ENCODE measurements at regions not wholly inside any gene's neighbourhood (a gene's known extent, or its start where the extent isn't known, plus 50 kb on each side); places are given as distances from the start of the nearest gene placed in this dataset.

DNA sequence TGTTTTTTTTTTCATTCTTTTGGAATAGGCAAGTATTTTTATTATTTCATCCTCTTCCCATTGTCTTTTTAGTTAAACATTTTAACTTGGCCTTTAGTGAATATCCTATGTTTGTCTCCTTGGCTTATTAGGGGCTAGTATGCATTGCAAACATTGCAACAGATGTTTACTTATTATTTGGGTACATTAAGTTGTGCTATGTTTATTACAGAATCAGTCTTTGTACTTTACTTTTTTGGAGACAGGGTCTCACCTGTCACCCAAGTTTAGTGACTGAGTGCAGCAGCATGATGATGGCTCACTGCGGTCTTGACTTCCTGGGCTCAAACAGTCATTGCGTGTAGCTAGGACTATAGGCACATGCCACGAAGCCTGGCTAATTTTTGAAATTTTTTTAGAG, 51.1 kb upstream of the NUDT6 start:
- Histone ChIP-seq H3K9me3 (no peaks in the 10 kb centered on the region), H3K4me1 (replicated peaks) (no peaks in the 10 kb centered on the region), H3K27ac (no peak overlapping the region), H3K36me3 (no peaks in the 10 kb centered on the region), H3K27me3 (replicated peaks; ENCODE audit: insufficient read depth) (no peaks in the 10 kb centered on the region), H3K4me3 (no peak overlapping the region)
- TF ChIP-seq POLR2AphosphoS5 (IDR thresholded peaks at IDR 0.05) (no peak), POLR2A (IDR thresholded peaks at IDR 0.05) (no peak)
- no peak for DNase-seq (ENCODE audit: low spot score)
- intact Hi-C loops (cut with DNase I): no loop called here
- 98% methylated on average over 3 of the region's 3 CpGs for WGBS

- H3K27ac ChIP-seq: no peak overlapping the region
- no peak for DNase-seq (ENCODE audit: low spot score)
- no peaks in the 10 kb centered on the region for H3K36me3 ChIP-seq
- H3K4me3 ChIP-seq: no peak overlapping the region
- intact Hi-C loops (cut with DNase I): no loop called here
- TF ChIP-seq CTCF (IDR thresholded peaks at IDR 0.05) (no peak), POLR2AphosphoS5 (IDR thresholded peaks at IDR 0.05) (no peak), POLR2A (IDR thresholded peaks at IDR 0.05) (no peak)
- no peaks in the 10 kb centered on the region for H3K27me3 ChIP-seq (replicated peaks; ENCODE audit: insufficient read depth)
- no peaks in the 10 kb centered on the region for H3K4me1 ChIP-seq (replicated peaks)
- 79% methylated on average over 2 of the region's 2 CpGs for WGBS
- no peaks in the 10 kb centered on the region for H3K9me3 ChIP-seq
These were observed 53.7 kb upstream of the NUDT6 start for GRCh38 chr4:122976111-122976510.

GRCh38 chr4:122977103-122977502, 54.7 kb upstream of the NUDT6 start:
- 95% methylated on average over 9 of the region's 9 CpGs for WGBS
- no peaks in the 10 kb centered on the region for H3K36me3 ChIP-seq
- H3K27ac ChIP-seq: no peak overlapping the region
- no peaks in the 10 kb centered on the region for H3K27me3 ChIP-seq (replicated peaks; ENCODE audit: insufficient read depth)
- intact Hi-C loops (cut with DNase I): no loop called here
- TF ChIP-seq POLR2AphosphoS5 (IDR thresholded peaks at IDR 0.05) (no peak), POLR2A (IDR thresholded peaks at IDR 0.05) (no peak), CTCF (IDR thresholded peaks at IDR 0.05) (no peak)
- no peaks in the 10 kb centered on the region for H3K4me1 ChIP-seq (replicated peaks)
- H3K9me3 ChIP-seq: no peaks in the 10 kb centered on the region
- no peak for DNase-seq (ENCODE audit: low spot score)
- H3K4me3 ChIP-seq: no peak overlapping the region

GRCh38 chr4:122978109-122978508, 55.7 kb upstream of the NUDT6 start:
- intact Hi-C loops (cut with DNase I): no loop called here
- DNase-seq (ENCODE audit: low spot score): no peak
- 95% methylated on average over 5 of the region's 5 CpGs for WGBS
- TF ChIP-seq POLR2A (IDR thresholded peaks at IDR 0.05) (no peak), CTCF (IDR thresholded peaks at IDR 0.05) (no peak), POLR2AphosphoS5 (IDR thresholded peaks at IDR 0.05) (no peak)
- Histone ChIP-seq H3K9me3 (no peaks in the 10 kb centered on the region), H3K27ac (no peak overlapping the region), H3K4me3 (no peak overlapping the region), H3K4me1 (replicated peaks) (no peaks in the 10 kb centered on the region), H3K36me3 (no peaks in the 10 kb centered on the region), H3K27me3 (replicated peaks; ENCODE audit: insufficient read depth) (no peaks in the 10 kb centered on the region)

GRCh38 chr4:122978789-122979188, 56.4 kb upstream of the NUDT6 start:
- no peaks in the 10 kb centered on the region for H3K27me3 ChIP-seq (replicated peaks; ENCODE audit: insufficient read depth)
- H3K4me1 ChIP-seq (replicated peaks): no peaks in the 10 kb centered on the region
- 94% methylated on average over 5 of the region's 5 CpGs for WGBS
- intact Hi-C loops (cut with DNase I): no loop called here
- no peak for DNase-seq (ENCODE audit: low spot score)
- no peak overlapping the region for H3K4me3 ChIP-seq
- TF ChIP-seq CTCF (IDR thresholded peaks at IDR 0.05): no peak
- no peak for TF ChIP-seq POLR2A (IDR thresholded peaks at IDR 0.05)
- no peak for TF ChIP-seq POLR2AphosphoS5 (IDR thresholded peaks at IDR 0.05)
- H3K36me3 ChIP-seq: no peaks in the 10 kb centered on the region
- H3K27ac ChIP-seq: no peak overlapping the region
- no peaks in the 10 kb centered on the region for H3K9me3 ChIP-seq
